A204.1 (cell line): ENCODE measurements at regions not wholly inside any gene's neighbourhood (a gene's known extent, or its start where the extent isn't known, plus 50 kb on each side); places are given as distances from the start of the nearest gene placed in this dataset.

Experiments used
- FAIRE-seq: peaks from 2 replicates; lab custom pipeline; 2012; peaks lifted over from hg19 to GRCh38; lab: Jason Lieb, UNC

DNA sequence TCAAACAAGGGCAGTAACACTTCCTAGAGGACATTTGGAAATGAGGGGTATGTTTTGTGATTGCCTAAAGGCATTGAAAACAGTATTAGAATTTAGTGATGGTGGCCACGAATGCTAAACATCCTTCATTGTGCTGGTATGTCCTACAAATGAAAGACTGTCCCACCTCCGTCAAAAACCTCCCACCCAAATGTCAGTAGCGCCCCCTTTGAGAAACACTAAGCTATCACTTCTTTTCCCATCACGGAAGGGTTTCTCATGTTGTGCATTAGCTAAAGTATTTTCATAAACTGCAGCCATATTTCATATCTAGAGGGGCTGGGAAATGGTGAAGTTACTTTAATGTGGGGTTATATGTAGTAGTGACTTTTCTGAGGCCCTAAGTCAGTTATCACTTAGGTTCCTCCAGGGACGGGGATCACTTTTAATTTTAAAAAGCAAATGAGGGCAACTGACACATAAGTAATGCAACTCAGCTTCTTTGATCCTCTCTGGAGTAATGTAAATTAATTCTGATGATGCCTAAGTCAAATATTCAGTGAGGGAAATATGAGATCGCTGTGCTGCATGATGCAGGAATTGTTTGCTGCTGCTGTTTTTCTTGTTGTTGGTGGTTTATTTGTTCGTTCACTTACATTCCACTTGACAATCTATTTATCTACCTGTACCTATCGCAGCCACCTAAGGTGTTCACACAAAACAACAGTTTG lies 1403.4 kb upstream of the TENM4 start:
- FAIRE-seq = no peak

DNA sequence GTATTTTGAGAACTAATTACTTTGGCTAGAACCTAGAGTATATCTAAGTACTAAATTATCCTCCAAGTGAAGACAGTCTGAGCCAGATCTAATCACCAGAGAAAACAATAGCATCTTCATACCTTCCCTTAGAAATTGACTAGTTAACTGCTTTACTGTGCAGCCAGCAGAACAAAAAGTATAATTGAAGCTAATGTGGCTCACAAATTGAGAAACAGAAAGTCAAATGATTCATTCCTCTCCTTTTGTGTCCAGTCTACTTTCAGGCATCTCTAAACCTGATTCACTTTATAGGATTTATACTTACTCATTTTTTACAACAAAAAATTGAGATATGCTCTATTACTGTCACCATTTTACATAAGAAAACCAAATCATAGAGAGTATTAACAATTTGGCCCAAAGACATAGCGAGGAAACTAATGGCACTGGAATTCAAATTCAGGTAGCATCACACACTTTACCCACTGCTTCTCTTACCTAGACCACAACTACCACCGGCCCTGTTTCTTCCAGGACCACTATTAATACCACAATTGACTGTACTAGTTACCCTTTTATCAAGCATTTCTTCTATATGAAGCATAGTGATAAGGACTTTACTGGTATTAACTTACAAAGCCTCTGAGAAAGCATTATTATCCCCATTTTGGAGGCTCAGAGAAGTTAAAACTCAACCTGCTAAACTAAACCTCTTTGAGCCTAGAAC lies 1402.6 kb upstream of the TENM4 start:
- FAIRE-seq = no peak

DNA sequence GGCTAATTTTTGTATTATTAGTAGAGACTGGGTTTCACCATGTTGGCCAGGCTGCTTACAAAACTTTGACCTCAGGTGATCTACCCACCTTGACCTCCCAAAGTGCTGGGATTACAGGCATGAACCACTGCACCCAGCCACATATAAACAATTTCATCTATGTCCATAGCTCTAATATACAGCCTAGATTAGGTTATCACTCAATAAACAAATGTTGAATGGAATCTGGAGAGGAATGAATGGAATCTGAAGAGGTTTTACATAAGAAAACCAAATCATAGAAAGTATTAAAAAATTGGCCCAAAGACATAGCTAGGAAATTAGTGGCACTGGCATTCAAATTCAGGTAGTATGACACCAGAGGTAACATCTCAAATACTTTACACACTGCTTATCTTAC lies 1401.4 kb upstream of the TENM4 start:
- FAIRE-seq = no peak

DNA sequence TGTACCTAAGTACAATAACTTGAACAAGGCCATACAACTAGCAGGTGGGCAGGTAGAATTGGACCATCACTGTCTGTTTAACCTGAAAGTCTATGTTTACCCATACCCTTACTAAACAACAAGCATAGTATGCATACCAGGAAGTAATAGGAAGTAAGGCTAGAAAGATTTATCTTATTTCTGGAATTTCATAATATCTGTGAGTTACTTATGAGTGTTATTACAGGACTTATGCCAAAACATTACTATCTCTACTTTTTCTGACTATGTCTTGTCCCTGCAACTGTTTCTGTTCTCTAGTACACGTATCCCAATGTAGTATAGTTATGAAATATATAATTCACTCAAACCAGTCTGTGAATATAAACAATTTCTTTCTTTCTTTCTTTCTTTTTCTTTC lies 1400.8 kb upstream of the TENM4 start:
- FAIRE-seq = no peak

DNA sequence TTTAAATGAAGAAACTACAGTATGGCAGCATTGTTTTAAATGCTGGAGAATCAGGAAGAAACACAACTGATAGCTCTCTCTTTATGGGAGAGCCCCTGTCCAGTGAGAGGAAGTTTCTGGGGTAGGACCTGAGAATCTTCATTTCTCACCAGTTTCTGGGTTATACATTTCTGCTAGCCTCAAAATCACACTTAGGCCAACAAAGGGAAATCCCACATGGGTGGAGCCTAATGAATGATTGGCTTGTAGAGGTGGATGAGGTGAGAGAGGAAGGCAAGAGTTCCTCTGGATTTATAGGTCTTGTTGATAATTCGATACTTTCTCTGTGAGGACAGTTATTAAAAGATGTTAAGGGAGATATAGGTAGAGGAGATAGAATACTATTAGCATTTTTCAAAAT lies 1397.3 kb upstream of the TENM4 start:
- no peak for FAIRE-seq

DNA sequence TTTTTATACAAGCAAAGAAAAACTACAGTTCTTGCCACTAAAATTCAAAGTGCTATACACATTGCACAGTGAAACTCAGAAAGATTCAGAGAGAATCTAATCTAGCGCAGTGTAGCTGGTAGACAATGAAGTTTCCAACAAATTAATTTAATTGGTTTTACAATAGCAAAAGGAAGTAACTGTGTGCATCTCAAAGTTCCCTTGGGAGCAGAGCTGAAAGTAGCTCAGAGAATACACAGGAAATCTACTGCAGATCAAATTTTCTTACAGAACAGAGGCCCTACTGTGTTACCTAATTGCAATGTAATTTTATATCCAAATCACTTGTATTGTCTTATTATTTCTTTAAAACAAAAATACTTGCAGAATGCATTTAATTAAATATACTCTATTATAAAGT lies 1396.2 kb upstream of the TENM4 start:
- FAIRE-seq = no peak

DNA sequence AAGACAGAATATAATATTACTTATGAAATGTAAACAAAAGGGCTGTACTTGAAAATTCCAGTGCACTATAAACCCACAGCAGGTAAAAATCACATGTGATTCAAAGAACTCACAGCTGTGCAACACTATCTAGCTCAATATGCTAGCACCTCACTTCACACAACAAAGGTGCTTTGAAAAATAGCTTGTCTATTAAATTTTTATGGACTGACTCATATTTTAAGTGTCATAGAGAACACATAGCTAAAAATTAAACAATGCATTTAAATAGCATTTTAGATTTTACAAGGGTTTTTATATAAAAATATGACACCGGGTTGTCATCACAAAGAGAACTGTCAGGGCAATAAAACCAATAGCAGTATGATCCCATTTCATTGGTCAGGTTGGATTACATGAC lies 1390.5 kb upstream of the TENM4 start:
- FAIRE-seq = no peak

DNA sequence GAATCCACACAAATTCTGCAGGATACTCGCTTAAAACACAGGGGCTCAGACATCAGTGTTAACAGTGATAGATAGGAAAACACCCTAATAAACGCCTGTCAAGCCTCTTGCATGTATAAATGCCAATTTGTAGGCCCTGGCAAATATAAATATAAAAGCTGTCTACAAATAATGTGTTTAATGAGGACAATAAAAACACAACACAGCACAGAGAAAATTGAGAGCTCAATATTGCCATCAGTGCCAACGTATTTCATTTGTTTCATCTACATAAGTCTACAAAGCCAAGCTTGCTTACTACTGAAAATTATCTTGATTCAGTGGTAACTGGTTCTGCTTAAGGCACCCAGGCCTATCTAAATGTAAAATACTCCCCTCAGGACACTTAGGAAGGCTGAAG lies 1387.0 kb upstream of the TENM4 start:
- FAIRE-seq = no peak

DNA sequence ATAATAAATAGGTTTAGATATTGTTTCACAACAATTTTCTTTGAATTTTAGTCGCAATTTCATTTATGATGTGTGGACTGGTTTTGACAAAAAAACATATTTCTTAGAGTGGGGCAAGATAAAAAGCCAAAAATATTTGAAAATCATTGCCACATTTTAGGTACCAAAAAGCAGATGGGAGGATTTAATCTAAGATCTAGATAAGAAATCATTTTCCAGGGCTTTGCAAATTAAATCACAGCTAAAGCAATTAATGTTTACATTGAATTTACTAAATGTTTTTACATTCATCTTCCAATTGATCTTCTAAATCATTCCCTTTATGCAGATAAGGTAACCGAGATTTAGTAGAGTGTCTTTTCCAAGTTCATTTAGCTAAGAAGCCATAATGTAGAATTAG lies 1386.0 kb upstream of the TENM4 start:
- FAIRE-seq = no peak

DNA sequence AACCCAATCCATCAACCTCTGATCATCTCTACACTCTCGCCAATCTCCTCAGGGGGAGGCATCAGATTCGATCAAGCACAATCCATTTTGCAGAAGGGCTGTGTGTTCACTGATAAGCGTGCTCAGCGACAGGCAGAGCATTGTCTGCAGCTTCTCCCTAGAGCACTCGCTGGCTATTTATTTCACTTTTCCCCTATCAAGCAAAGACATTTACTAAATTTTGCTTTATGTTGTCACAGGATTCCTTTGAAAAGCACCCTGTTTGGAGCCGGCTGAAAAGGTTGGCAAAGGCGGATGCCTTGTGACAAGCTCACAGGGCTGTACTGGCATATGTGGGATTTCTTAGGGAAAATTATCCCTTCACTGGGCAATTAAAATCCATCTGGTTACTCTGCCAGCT lies 1381.5 kb upstream of the TENM4 start:
- no peak for FAIRE-seq

DNA sequence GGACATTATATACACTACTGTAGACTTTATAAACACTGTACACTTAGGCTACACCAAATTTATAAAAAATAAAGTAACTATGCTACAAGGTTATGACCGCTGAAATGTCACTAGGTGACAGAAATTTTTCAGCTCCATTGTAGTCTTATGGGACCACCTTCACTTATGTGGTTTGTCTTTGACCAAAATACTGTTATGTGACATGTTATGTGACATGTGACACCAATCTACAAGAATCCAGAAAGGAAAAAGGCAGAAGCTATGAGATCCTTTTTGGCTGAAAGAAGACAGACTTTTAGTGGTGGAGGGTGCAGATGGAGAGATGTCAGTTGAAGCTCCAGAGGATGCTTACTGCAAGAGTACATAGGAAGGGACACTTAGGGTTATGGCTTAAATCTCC lies 1378.4 kb upstream of the TENM4 start:
- FAIRE-seq = no peak

DNA sequence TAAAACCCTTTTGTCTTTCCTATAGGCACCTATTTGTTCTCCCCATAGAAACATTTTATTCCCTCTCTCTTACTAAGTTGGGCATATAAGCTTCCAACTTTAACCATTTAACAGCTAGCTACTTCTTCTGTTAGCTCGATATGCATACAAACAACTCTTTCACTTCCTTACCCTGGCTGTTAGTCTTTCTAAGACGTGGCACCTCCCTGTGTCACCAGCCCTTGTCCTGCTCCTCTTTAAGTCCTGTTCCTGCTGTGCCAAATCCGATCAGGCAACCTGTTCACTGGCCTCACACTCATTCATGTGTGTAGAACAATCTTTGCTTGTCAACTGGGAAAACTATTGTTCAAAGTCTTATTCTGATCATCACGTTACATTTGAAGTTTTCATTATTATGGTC lies 1376.1 kb upstream of the TENM4 start:
- FAIRE-seq = no peak

DNA sequence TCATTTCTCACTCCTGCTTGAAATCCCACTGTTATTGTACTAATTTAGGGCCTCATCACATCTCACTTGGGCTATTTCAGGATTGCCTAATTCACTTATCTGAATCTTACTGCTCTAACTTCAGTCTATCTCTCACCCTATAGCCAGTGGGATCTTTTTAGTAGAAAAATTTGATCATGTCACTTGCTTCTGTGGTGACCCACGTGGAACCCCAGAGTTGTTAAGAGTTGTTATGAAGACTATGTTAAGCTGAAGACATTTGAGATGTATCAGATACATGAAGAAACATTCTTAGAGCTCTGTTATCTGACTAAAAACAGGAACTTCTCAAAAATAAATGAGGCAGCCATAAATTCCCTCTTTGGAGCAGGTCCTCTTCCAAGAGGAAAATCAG lies 1375.6 kb upstream of the TENM4 start:
- FAIRE-seq = no peak

DNA sequence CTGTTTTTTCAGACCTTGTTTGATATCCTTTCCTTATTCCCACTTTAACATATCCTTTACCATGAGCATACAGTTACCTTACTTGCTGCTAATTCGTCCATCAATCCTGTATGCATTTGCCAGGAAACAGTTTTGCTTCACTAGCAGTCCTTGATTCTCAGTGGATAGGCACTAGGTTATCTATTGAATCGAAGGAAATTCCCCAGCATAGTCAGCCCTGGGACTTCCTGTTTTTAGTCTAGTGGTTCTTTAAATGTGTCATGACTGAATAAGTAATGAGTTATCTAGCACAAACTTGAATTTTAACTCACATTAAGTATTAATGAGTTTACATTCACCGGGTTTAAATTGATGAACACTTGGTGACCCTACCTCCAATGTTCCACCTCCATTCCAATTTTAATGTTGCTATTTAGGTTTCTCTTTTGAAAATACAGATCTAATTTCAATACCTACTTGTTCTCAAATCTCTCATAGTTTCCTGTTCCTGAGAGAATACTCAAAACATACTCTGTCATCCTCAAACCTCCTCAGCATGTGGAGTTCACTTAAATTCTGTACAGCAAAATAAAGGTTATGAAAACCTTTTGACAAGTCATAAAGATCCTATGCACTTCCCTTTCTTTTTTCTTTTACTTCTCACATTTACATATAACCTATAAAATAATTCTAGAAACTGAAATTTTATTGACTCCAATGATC lies 1375.1 kb upstream of the TENM4 start:
- FAIRE-seq = no peak

DNA sequence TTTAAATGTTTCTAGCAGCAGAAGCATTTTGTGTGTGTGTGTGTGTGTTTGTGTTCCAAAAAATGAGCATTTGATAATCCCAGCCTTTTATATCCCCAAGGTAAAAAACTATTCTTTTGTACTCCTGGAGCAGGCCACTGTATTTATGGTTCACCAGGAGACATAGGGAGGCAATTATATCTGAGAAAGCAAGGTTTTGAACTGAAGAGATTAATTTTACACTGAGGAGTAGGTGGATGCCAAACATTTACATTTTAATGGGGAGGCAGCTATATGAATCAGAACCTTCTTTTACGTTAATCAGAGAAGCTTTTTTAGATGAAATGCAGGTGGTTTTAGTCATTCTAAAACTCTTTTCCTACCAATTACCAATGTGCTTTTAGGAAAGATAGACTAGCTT lies 1374.0 kb upstream of the TENM4 start:
- FAIRE-seq = no peak

DNA sequence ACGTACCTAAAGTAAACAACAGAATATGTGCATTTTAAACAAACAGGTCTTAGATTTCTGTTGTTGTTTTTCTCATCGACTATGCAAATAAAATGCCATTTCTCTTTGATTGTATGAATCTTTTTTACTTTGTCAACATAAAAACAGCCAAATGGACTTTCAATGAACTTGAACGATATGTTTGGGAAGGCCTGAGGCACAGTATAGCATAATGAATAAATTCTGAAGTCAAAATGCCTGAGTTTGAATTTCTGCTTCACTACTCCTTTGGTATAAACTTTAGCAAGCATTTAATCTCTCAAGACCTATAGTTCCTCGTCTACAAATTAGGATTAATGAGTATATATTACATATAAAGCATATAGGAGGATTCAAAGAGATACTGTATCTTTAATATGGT lies 1369.9 kb upstream of the TENM4 start:
- FAIRE-seq = no peak

DNA sequence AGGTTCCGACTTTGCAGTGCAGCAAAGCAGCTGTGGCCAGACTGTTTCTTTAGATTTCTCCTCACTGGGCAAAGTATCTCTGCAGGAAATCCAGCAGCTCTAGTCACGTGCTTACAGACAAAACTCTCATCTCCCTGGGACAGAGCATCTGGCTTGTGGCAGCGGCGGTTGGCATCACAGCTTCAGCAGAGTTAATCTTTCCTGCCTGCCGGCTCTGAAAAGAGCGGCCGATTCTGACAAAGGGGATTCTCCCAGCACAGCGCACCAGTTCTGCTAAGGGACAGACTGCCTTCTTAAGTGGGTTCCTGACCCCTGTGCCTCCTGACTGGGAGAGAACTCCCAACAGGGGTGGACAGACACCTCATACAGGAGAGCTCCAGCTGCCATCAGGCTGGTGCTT lies 1357.3 kb upstream of the TENM4 start:
- FAIRE-seq = no peak

DNA sequence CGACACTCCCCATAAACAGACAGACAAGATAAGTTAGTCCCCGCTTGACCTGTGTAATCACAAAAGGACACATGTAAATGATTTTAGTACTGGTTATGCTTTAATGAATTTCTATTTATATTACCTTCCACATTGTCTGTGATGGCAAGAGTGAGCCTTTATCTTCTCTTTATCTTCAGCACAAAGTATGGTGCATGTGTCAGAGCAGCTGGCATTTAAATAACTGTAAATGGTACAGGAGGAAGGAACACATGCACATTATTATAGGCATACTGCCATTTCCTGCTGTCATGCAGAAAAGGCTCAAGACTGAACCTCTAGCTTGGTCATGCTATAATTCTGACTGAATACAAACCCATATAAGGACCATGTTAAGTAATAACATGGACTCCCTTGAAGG lies 1342.7 kb upstream of the TENM4 start:
- no peak for FAIRE-seq

DNA sequence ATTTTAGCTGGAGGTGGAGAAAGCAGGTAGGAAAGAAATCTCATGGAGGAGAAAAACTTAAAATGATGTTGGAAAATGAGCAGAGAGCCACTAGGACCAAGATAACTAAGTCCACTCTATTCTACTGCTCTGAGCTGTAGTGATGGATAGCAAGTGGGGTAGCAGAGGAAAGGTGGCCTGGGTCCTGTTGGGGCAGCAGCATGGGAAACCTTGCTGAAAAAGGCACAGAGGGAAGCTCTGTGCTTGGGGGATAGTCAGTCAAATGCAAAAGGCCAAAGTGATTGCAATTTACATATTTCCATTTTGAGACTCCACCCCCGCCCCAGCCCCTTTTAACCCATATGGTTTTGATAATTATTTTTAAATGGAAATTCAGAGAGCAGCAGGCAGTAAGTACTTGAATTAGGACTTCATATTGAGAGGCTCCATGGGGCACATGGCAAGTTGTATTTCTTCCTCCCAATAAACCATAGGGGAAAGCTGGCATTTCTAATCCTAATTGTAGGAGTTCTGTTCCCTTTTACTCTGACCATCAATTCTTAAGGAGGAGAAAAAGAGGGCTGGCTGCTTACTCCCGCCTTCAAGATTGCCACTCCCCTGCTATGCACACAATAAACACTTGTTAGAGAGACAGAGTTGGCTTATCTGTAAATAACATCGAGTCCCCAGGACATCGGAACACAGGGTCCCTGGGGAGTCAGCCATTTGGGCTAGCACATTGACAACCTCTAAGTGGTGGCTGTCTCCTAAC lies 1341.5 kb upstream of the TENM4 start:
- no peak for FAIRE-seq

DNA sequence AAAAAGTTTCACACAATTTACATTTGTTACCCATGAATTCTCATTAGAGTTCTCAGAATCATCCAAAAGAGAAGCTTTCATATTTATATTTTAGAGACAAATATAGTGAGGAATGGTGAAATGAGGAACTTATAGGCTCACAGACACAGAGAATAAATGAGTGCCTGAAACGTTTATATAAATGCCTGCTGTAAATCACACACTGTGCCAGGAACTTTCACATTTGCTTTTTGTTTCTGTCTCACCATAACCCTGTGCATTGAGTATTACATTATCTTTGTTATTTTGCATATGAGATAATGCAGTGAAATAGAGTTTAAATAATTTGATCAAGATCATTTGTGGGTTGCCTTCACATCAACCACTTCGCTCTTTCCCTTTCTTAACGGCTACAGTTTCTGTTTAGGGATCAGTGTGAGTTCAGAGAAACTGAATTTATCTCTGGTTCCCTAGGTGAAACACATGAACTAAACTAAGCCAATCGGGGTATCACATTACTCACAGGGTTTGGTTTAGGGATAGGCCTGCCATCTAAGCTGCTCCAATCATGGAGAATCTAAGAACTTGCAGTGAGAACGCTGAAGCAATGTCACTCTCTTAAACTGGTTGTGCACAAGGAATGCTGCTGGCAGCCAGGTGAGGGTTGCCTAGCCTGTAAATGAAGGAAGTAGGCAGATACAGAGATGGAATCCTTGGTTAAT lies 1339.2 kb upstream of the TENM4 start:
- no peak for FAIRE-seq

DNA sequence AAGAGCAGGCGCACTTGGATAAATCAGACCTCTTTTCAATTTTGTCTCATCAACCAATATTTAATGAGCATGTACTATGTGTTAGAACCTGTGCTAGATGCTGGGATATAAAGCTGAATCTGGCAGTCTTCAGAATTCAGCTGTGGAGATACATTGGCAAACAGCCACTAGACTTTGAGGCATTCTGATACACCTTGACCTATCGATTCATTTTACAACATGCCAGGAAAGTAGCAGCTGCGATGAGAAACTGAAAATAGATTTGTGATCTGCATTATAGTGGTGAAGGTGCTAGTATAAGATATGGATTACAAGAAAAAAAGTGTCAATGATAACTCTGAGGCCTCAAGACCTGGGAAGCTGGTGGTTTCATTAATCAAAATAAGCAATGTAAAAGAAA lies 1338.1 kb upstream of the TENM4 start:
- no peak for FAIRE-seq

DNA sequence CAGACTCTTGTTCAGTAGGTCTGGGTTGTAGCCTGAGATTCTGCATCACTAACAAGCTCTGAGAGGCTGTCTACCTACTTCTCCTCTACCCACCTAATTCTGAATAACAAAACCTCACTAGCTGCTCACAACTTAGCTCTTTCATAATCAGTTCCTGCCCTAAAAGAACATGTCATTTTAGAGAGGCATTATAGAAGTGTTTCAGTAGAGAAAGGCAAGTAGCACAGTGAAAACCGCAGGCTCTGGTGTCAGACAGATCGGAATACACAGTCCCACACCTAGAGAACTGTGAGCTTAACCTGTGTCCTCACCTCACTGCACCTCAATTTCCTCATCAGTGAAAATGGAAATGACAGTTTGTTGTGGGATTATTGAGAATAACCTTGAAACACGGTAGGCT lies 1337.6 kb upstream of the TENM4 start:
- FAIRE-seq = no peak
